GM12873 (cell line): ENCODE measurements at regions not wholly inside any gene's neighbourhood (a gene's known extent, or its start where the extent isn't known, plus 50 kb on each side); places are given as distances from the start of the nearest gene placed in this dataset.

Experiments
- TF ChIP-seq, protein P1 (sequence below): IDR thresholded peaks from 2 replicates; pipeline ENCODE4 v1.5.1; 2012; ENCODE audit warnings: low read depth, mild to moderate bottlenecking, moderate library complexity, low read length, control low read depth; ENCODE audit not compliant: insufficient read depth; ENCODE audit errors: missing control alignments

DNA sequence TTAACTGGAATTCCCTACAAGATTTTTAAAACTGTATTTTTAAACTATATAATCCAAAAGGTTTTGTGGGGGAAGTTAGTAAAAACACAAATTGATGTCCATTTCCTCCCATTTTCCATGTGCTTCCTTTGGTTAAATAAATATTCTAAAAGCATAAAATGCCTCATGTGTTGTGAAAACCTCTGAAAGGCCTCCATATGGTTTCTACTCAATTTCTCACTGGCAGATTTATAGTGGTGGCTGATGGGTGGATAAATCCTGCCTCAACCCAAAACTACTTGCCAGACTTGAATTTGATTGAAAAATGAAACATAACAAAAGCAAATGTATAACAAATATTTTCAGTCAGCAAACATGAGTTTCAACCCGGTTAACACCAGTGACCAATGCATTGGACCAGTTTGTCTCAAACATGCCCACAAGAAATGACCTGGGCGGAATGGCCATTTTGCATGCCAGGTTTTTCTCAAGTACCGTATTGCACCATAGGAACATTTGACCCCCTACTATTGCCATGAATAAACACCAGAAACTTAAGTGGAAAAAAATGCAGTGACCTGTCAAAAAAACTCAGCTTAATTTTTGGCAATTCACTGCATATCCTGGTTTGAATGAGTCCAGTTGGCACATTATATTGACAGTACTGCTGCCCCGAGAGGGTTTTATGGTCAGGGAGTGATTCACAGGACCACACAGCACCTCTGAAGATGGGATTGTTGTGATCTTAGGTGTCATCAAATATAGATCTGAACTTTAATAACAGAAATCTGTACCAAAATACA lies 454.6 kb upstream of the ANKRD30A start:
- TF ChIP-seq, protein P1, sequence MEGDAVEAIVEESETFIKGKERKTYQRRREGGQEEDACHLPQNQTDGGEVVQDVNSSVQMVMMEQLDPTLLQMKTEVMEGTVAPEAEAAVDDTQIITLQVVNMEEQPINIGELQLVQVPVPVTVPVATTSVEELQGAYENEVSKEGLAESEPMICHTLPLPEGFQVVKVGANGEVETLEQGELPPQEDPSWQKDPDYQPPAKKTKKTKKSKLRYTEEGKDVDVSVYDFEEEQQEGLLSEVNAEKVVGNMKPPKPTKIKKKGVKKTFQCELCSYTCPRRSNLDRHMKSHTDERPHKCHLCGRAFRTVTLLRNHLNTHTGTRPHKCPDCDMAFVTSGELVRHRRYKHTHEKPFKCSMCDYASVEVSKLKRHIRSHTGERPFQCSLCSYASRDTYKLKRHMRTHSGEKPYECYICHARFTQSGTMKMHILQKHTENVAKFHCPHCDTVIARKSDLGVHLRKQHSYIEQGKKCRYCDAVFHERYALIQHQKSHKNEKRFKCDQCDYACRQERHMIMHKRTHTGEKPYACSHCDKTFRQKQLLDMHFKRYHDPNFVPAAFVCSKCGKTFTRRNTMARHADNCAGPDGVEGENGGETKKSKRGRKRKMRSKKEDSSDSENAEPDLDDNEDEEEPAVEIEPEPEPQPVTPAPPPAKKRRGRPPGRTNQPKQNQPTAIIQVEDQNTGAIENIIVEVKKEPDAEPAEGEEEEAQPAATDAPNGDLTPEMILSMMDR = no peak

GRCh38 chr10:36669615-36670352 lies 455.6 kb upstream of the ANKRD30A start:
- TF ChIP-seq, protein P1 = no peak

DNA sequence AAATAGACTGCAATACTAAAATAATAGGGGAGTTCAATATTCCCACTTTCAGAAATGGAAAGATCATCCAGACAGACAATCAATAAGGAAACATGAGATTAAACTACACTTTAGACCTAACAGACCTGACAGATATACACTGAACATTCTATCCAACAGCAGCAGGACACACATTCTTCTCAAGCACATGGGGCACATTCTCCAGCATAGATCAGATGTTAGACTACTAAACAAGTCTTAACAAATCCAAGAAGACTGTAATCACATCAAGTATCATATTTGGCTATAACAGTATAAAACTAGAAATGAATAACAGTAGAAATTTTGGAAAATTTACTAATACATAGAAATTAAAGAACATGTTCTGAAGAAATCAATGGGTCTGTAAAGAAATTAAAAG lies 458.9 kb upstream of the ANKRD30A start:
- TF ChIP-seq, protein P1 = no peak

DNA sequence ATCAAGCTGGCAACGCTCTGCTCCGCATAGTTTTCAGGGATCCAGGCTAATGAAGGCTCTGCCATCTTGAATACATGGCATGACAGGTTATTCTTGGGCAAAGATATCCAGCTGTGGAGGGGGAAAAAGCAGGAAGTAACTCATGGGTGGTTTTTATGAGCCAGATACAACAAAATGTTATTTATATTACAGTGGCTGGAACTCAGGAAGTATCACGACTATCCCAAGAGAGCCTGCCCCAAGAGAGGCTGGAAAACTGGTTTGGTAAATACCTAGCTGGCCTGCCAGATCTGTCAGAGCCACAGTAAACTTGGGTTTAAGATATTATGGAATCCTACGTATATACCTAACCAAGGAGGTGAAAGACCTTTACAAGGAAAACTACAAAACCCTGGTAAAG lies 462.8 kb upstream of the ANKRD30A start:
- TF ChIP-seq, protein P1 = no peak

- TF ChIP-seq, protein P1 = no peak
These were observed 475.1 kb upstream of the ANKRD30A start for GRCh38 chr10:36650274-36650673.

DNA sequence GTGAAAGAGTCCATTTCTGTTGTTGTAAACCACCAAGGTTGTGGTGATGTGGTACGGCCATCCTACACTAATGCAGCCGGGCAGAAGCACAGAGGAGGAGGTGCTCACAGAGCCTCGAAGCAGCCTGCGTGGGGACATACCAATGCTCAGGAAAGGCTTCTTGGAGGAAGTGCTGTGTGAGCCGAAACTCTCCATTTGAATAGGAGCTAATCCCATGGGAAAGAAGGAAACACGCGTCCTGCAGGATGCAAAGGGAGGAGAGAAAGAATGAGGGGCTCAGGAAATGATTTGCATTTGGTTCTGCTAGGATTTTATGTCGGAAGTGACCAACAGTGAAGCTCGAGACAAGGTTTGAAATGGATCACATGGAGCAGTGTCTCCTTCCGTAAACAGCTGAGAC lies 477.9 kb upstream of the ANKRD30A start:
- TF ChIP-seq, protein P1 = no peak

GRCh38 chr10:36640626-36641025 lies 484.8 kb upstream of the ANKRD30A start:
- TF ChIP-seq, protein P1 = no peak
